ENCODE measurements at regions not wholly inside any gene's neighbourhood (a gene's known extent, or its start where the extent isn't known, plus 50 kb on each side); places are given as distances from the start of the nearest gene placed in this dataset.
"Not testable (repeated sequence)": the region's sequence is repeated elsewhere in the genome, so short reads cannot be mapped to it uniquely, and the experiment has no call there.

DNA sequence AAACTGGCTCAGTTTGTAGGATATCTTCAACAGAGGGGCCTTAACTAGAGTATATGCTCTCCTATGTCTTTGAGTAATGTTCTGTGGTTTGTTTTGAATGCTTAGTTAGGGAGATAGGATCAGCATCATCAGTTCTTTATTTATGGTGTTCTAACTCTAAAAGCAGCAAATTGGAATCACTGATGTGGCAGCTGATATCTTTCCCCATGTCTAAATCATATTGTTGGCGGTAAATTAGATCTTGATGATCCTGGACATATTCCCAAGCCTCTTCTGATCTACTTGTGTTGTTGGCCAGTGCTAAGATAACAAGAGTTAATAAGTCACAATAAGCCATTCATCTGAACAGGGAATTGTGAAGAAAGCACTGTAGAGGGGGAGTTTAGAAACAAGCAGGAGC is 332.4 kb upstream of the DAB2 start:
- FAIRE-seq (no peak), DNase-seq (ENCODE audit: insufficient read length, low spot score) (no peak)
- TF ChIP-seq POLR2AphosphoS5 (IDR thresholded peaks at IDR 0.05; ENCODE audit: low read depth, low read length), result no peak

DNA sequence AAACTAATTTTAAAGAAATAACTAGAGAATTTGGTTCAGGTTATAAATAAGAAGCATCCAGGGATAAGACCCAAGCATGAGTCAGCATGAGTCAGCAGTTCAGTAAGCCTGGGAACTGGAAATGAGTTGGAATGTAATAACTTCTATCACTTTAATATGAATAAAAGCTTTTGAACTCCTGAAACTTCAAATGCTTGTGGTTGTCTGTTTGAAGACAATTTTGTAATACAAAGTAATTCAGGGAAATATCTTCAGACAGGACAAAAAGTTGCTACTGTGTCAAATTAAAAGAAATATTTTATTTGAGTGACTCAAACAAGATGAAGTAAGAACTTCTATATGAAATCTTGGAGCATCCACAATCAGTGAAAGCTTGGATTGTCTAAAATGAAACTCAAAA is 331.2 kb upstream of the DAB2 start:
- no peak for FAIRE-seq
- no peak for TF ChIP-seq SPI1 (IDR thresholded peaks at IDR 0.05; ENCODE audit: low read depth, low read length)
- TF ChIP-seq PAX5 (IDR thresholded peaks at IDR 0.05; ENCODE audit: insufficient read depth, low read length, severe bottlenecking), result no peak
- TF ChIP-seq POLR2A (IDR thresholded peaks at IDR 0.05; ENCODE audit: low read depth, low read length), result no peak
- no peak for TF ChIP-seq POU2F2 (IDR thresholded peaks at IDR 0.05; ENCODE audit: low read depth, low read length)
- TF ChIP-seq POLR2AphosphoS5 (IDR thresholded peaks at IDR 0.05; ENCODE audit: low read depth, low read length), result no peak
- no peak for TF ChIP-seq TAF1 (IDR thresholded peaks at IDR 0.05; ENCODE audit: low read depth, low read length)
- DNase-seq (ENCODE audit: insufficient read length, low spot score), result no peak

GRCh38 chr5:39755452-39755851 is 330.7 kb upstream of the DAB2 start:
- FAIRE-seq (no peak), DNase-seq (ENCODE audit: insufficient read length, low spot score) (no peak)
- TF ChIP-seq POU2F2 (IDR thresholded peaks at IDR 0.05; ENCODE audit: low read depth, low read length) (no peak), POLR2A (IDR thresholded peaks at IDR 0.05; ENCODE audit: low read depth, low read length) (no peak), TAF1 (IDR thresholded peaks at IDR 0.05; ENCODE audit: low read depth, low read length) (no peak), POLR2AphosphoS5 (IDR thresholded peaks at IDR 0.05; ENCODE audit: low read depth, low read length) (no peak), SPI1 (IDR thresholded peaks at IDR 0.05; ENCODE audit: low read depth, low read length) (no peak), PAX5 (IDR thresholded peaks at IDR 0.05; ENCODE audit: insufficient read depth, low read length, severe bottlenecking) (no peak)

- DNase-seq (ENCODE audit: insufficient read length, low spot score); FAIRE-seq: not testable (repeated sequence)
Measured at GRCh38 chr5:39753747-39754146, 329.0 kb upstream of the DAB2 start.

DNA sequence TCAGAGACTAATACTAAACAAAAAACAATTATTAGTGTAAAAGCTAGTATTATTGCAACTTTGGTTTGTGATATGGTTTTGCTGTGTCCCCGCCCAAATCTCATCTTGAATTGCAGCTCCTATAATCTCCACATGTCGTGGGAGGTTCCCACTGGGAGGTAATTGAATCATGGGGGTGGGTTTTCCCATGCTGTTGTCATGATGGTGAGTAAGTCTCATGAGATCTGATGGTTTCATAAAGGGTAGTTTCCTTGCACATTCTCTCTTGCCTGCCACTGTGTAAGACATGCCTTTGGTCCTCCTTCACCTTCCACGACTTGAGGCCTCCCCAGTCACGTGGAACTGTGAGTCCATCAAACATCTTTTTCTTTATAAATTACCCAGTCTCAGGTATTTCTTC is 325.9 kb upstream of the DAB2 start:
- no peak for DNase-seq (ENCODE audit: insufficient read length, low spot score)
- TF ChIP-seq POU2F2 (IDR thresholded peaks at IDR 0.05; ENCODE audit: low read depth, low read length) (no peak), PAX5 (IDR thresholded peaks at IDR 0.05; ENCODE audit: insufficient read depth, low read length, severe bottlenecking) (no peak), POLR2A (IDR thresholded peaks at IDR 0.05; ENCODE audit: low read depth, low read length) (no peak), SPI1 (IDR thresholded peaks at IDR 0.05; ENCODE audit: low read depth, low read length) (no peak), POLR2AphosphoS5 (IDR thresholded peaks at IDR 0.05; ENCODE audit: low read depth, low read length) (no peak), TAF1 (IDR thresholded peaks at IDR 0.05; ENCODE audit: low read depth, low read length) (no peak)
- no peak for FAIRE-seq

- no peak for FAIRE-seq
- TF ChIP-seq PAX5 (IDR thresholded peaks at IDR 0.05; ENCODE audit: insufficient read depth, low read length, severe bottlenecking) (no peak), POU2F2 (IDR thresholded peaks at IDR 0.05; ENCODE audit: low read depth, low read length) (no peak), POLR2A (IDR thresholded peaks at IDR 0.05; ENCODE audit: low read depth, low read length) (no peak), TAF1 (IDR thresholded peaks at IDR 0.05; ENCODE audit: low read depth, low read length) (no peak), POLR2AphosphoS5 (IDR thresholded peaks at IDR 0.05; ENCODE audit: low read depth, low read length) (no peak), SPI1 (IDR thresholded peaks at IDR 0.05; ENCODE audit: low read depth, low read length) (no peak)
- no peak for DNase-seq (ENCODE audit: insufficient read length, low spot score)
Measured at GRCh38 chr5:39742916-39743315, 318.1 kb upstream of the DAB2 start.

DNA sequence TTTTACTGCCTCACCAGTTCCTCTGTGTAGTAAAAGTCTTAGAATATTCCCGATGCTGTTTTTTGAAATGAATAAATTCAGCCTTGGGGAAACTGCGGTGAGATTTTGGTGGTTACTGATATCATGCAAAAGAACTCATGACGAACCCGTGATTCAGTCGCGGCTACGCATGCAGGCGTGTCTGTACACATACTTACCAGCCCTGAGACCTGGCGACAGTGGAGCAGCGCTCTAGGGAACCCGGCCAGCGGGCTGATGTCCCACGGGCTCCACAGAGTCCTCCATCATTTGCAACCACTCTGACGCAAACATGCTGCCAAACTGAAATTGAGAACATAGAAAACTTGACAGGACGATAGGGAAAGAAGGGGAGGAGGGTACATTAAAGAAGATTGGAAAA is 315.6 kb upstream of the DAB2 start:
- DNase-seq (ENCODE audit: insufficient read length, low spot score) (no peak), FAIRE-seq (no peak)
- TF ChIP-seq POLR2A (IDR thresholded peaks at IDR 0.05; ENCODE audit: low read depth, low read length), result no peak
- no peak for TF ChIP-seq TAF1 (IDR thresholded peaks at IDR 0.05; ENCODE audit: low read depth, low read length)
- no peak for TF ChIP-seq PAX5 (IDR thresholded peaks at IDR 0.05; ENCODE audit: insufficient read depth, low read length, severe bottlenecking)
- no peak for TF ChIP-seq POU2F2 (IDR thresholded peaks at IDR 0.05; ENCODE audit: low read depth, low read length)
- no peak for TF ChIP-seq SPI1 (IDR thresholded peaks at IDR 0.05; ENCODE audit: low read depth, low read length)
- no peak for TF ChIP-seq POLR2AphosphoS5 (IDR thresholded peaks at IDR 0.05; ENCODE audit: low read depth, low read length)

DNA sequence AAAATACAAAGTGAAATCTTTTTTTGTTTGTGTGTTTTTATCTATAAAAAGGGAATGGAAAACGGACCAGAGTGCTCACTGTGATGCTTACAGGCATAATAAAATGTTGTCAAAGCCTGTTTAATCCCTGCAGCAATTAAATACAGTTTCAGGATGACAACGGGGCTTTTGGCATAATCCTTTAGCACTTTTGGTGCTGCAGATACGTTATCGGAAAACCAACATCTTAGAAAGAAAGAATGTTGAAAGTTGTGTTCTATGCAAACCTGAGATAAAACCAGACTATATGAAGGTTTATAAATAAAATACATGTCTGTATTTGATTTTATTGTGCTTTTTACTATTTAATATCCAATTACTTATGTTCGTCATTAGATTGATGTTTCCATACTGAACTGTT is 307.4 kb upstream of the DAB2 start:
- FAIRE-seq (no peak), DNase-seq (ENCODE audit: insufficient read length, low spot score) (no peak)
- TF ChIP-seq POU2F2 (IDR thresholded peaks at IDR 0.05; ENCODE audit: low read depth, low read length) (no peak), TAF1 (IDR thresholded peaks at IDR 0.05; ENCODE audit: low read depth, low read length) (no peak), PAX5 (IDR thresholded peaks at IDR 0.05; ENCODE audit: insufficient read depth, low read length, severe bottlenecking) (no peak), POLR2AphosphoS5 (IDR thresholded peaks at IDR 0.05; ENCODE audit: low read depth, low read length) (no peak), POLR2A (IDR thresholded peaks at IDR 0.05; ENCODE audit: low read depth, low read length) (no peak)

DNA sequence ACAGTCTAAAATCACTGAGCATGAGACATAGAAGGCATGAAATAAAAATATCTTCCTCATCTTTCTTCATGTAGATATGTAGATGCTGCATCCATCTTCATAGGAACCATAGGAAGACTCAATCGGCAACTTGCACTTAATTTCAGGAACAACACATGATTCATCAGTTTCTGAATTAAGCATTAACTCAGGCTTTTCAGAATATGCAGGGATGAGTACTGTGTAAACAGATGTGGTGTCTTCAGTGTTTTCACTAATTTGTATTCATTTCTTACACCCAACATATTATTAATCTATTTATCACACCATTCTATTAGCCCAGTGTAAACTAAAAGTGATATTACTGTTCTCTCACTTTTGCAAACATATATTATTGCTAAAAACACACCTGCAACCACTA is 305.9 kb upstream of the DAB2 start:
- DNase-seq (ENCODE audit: insufficient read length, low spot score) (no peak), FAIRE-seq (no peak)
- no peak for TF ChIP-seq SPI1 (IDR thresholded peaks at IDR 0.05; ENCODE audit: low read depth, low read length)
- no peak for TF ChIP-seq POU2F2 (IDR thresholded peaks at IDR 0.05; ENCODE audit: low read depth, low read length)
- no peak for TF ChIP-seq POLR2AphosphoS5 (IDR thresholded peaks at IDR 0.05; ENCODE audit: low read depth, low read length)
- TF ChIP-seq TAF1 (IDR thresholded peaks at IDR 0.05; ENCODE audit: low read depth, low read length), result no peak
- TF ChIP-seq POLR2A (IDR thresholded peaks at IDR 0.05; ENCODE audit: low read depth, low read length), result no peak
- TF ChIP-seq PAX5 (IDR thresholded peaks at IDR 0.05; ENCODE audit: insufficient read depth, low read length, severe bottlenecking), result no peak

DNA sequence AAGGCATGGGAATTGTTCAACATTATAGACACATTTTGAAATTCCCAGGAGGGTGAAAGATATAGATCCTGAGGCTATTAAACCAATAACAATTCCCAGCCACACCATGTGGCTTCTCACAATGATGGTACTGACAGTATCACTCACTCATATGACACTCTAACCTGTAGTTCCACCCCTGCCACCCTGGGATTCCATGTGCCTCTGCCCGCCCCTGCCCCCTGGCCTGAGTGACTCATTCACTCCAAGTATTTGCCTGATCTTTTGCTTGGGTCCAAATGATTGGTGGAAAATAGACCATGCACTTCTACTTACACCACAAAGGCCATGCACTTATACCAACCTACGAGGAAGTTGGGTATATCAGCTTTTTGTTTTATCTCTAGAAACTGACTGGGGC is 305.2 kb upstream of the DAB2 start:
- DNase-seq (ENCODE audit: insufficient read length, low spot score) (no peak), FAIRE-seq (no peak)
- TF ChIP-seq POU2F2 (IDR thresholded peaks at IDR 0.05; ENCODE audit: low read depth, low read length), result no peak
- no peak for TF ChIP-seq PAX5 (IDR thresholded peaks at IDR 0.05; ENCODE audit: insufficient read depth, low read length, severe bottlenecking)
- no peak for TF ChIP-seq TAF1 (IDR thresholded peaks at IDR 0.05; ENCODE audit: low read depth, low read length)
- no peak for TF ChIP-seq POLR2AphosphoS5 (IDR thresholded peaks at IDR 0.05; ENCODE audit: low read depth, low read length)
- no peak for TF ChIP-seq POLR2A (IDR thresholded peaks at IDR 0.05; ENCODE audit: low read depth, low read length)
- no peak for TF ChIP-seq SPI1 (IDR thresholded peaks at IDR 0.05; ENCODE audit: low read depth, low read length)

- no peak for DNase-seq (ENCODE audit: insufficient read length, low spot score)
- no peak for TF ChIP-seq POLR2AphosphoS5 (IDR thresholded peaks at IDR 0.05; ENCODE audit: low read depth, low read length)
- no peak for TF ChIP-seq POU2F2 (IDR thresholded peaks at IDR 0.05; ENCODE audit: low read depth, low read length)
- TF ChIP-seq TAF1 (IDR thresholded peaks at IDR 0.05; ENCODE audit: low read depth, low read length), result no peak
- no peak for TF ChIP-seq PAX5 (IDR thresholded peaks at IDR 0.05; ENCODE audit: insufficient read depth, low read length, severe bottlenecking)
- TF ChIP-seq SPI1 (IDR thresholded peaks at IDR 0.05; ENCODE audit: low read depth, low read length), result no peak
- no peak for TF ChIP-seq POLR2A (IDR thresholded peaks at IDR 0.05; ENCODE audit: low read depth, low read length)
- FAIRE-seq, result no peak
Measured at GRCh38 chr5:39726467-39726866, 301.7 kb upstream of the DAB2 start.

Data from GM12891 (cell line).